SK-N-SH treated with all-trans-retinoic acid at 6 μM for 48 hours (cell line): ENCODE measurements at regions not wholly inside any gene's neighbourhood (a gene's known extent, or its start where the extent isn't known, plus 50 kb on each side); places are given as distances from the start of the nearest gene placed in this dataset.

Experiments
- ATAC-seq: fragments of 200-7000 bp; cut with Tn5 transposase; 3 replicates; pipeline ENCODE4 v1.9.1; 2020; ENCODE audit warnings: mild to moderate bottlenecking, moderate library complexity
- ARNTL ChIP-seq: fragments of 450-650 bp; formaldehyde crosslinking; IDR thresholded peaks from 2 replicates; pipeline ENCODE4 v1.5.0; 2020; ENCODE audit warnings: low read depth, mild to moderate bottlenecking, moderate library complexity, borderline replicate concordance
- BACH2 ChIP-seq: fragments of 250-450 bp; sonication (Bioruptor Pico); IDR thresholded peaks from 2 replicates; pipeline ENCODE4 v1.9.0; 2021; ENCODE audit warnings: mild to moderate bottlenecking, borderline replicate concordance
- CREB5 ChIP-seq: fragments of 250-450 bp; sonication (Bioruptor Pico); IDR thresholded peaks from 2 replicates; pipeline ENCODE4 v1.5.1; 2020; ENCODE audit warnings: low read depth, mild to moderate bottlenecking, moderate library complexity
- CSDC2 ChIP-seq: fragments of 250-450 bp; sonication (Bioruptor Pico); IDR thresholded peaks from 2 replicates; pipeline ENCODE4 v1.5.0; 2020; ENCODE audit warnings: mild to moderate bottlenecking, moderate library complexity
- CSRNP3 ChIP-seq: fragments of 250-450 bp; sonication (Bioruptor Pico); IDR thresholded peaks from 2 replicates; pipeline ENCODE4 v1.5.1; 2021; ENCODE audit warnings: mild to moderate bottlenecking, moderate library complexity
- ESRRG ChIP-seq: fragments of 250-450 bp; sonication (Bioruptor Pico); IDR thresholded peaks from 2 replicates; pipeline ENCODE4 v1.6.1; 2021; ENCODE audit warnings: mild to moderate bottlenecking
- GLIS3 ChIP-seq: fragments of 250-450 bp; sonication (Bioruptor Pico); IDR thresholded peaks from 2 replicates; pipeline ENCODE4 v1.5.0; 2020; ENCODE audit warnings: mild to moderate bottlenecking, moderate library complexity
- ISL1 ChIP-seq: fragments of 250-450 bp; sonication (Bioruptor Pico); IDR thresholded peaks from 2 replicates; pipeline ENCODE4 v2.1.2; 2022; ENCODE audit warnings: mild to moderate bottlenecking, moderate library complexity
- OSR1 ChIP-seq: fragments of 250-450 bp; sonication (Bioruptor Pico); IDR thresholded peaks from 2 replicates; pipeline ENCODE4 v1.8.0; 2022; ENCODE audit warnings: moderate library complexity, mild to moderate bottlenecking, inconsistent platforms
- POU6F1 ChIP-seq: fragments of 250-450 bp; sonication (Bioruptor Pico); IDR thresholded peaks from 2 replicates; pipeline ENCODE4 v1.8.0; 2021; ENCODE audit warnings: low read depth, mild to moderate bottlenecking, moderate library complexity, borderline replicate concordance
- PPARA ChIP-seq: fragments of 250-450 bp; sonication (Bioruptor Pico); IDR thresholded peaks from 2 replicates; pipeline ENCODE4 v1.5.0; 2020; ENCODE audit warnings: mild to moderate bottlenecking, borderline replicate concordance
- RARB ChIP-seq: fragments of 250-450 bp; sonication (Bioruptor Pico); IDR thresholded peaks from 2 replicates; pipeline ENCODE4 v1.8.0; 2021; ENCODE audit warnings: mild to moderate bottlenecking, moderate library complexity
- SNAI2 ChIP-seq: fragments of 250-450 bp; sonication (Bioruptor Pico); IDR thresholded peaks from 2 replicates; pipeline ENCODE4 v1.5.0; 2020; ENCODE audit warnings: mild to moderate bottlenecking, moderate library complexity
- TCF4 ChIP-seq: fragments of 250-450 bp; sonication (Bioruptor Pico); IDR thresholded peaks from 2 replicates; pipeline ENCODE4 v1.8.0; 2021; ENCODE audit warnings: mild to moderate bottlenecking, moderate library complexity, borderline replicate concordance
- ZC3H10 ChIP-seq: fragments of 250-450 bp; sonication (Bioruptor Pico); IDR thresholded peaks from 2 replicates; pipeline ENCODE4 v1.5.1; 2021; ENCODE audit warnings: mild to moderate bottlenecking, moderate library complexity
- ZFP3 ChIP-seq: fragments of 250-450 bp; sonication (Bioruptor Pico); IDR thresholded peaks from 2 replicates; pipeline ENCODE4 v1.5.0; 2020; ENCODE audit warnings: mild to moderate bottlenecking, moderate library complexity
- ZNF565 ChIP-seq: fragments of 450-650 bp; formaldehyde crosslinking; conservative IDR thresholded peaks from 2 replicates; pipeline ENCODE4 v1.5.0; 2020; ENCODE audit warnings: low read depth, mild to moderate bottlenecking, moderate library complexity
- ZNF70 ChIP-seq: fragments of 450-650 bp; formaldehyde crosslinking; IDR thresholded peaks from 2 replicates; pipeline ENCODE4 v1.5.0; 2020; ENCODE audit warnings: mild to moderate bottlenecking, moderate library complexity
- ZNF8 ChIP-seq: fragments of 450-650 bp; formaldehyde crosslinking; IDR thresholded peaks from 2 replicates; pipeline ENCODE4 v1.5.0; 2020; ENCODE audit warnings: mild to moderate bottlenecking, moderate library complexity
- TF ChIP-seq, protein P1 (sequence below): fragments of 250-450 bp; sonication (Bioruptor Pico); IDR thresholded peaks from 2 replicates; pipeline ENCODE4 v1.8.0; 2020; ENCODE audit warnings: mild to moderate bottlenecking, moderate library complexity, borderline replicate concordance
- TF ChIP-seq, protein P2 (sequence below): fragments of 250-450 bp; sonication (Bioruptor Pico); IDR thresholded peaks from 2 replicates; pipeline ENCODE4 v1.5.0; 2020; ENCODE audit warnings: mild to moderate bottlenecking, moderate library complexity

- no peak for TF ChIP-seq ARNTL (CRISPR knock-in tag)
- TF ChIP-seq OSR1: no peak
- TF ChIP-seq, protein P1, sequence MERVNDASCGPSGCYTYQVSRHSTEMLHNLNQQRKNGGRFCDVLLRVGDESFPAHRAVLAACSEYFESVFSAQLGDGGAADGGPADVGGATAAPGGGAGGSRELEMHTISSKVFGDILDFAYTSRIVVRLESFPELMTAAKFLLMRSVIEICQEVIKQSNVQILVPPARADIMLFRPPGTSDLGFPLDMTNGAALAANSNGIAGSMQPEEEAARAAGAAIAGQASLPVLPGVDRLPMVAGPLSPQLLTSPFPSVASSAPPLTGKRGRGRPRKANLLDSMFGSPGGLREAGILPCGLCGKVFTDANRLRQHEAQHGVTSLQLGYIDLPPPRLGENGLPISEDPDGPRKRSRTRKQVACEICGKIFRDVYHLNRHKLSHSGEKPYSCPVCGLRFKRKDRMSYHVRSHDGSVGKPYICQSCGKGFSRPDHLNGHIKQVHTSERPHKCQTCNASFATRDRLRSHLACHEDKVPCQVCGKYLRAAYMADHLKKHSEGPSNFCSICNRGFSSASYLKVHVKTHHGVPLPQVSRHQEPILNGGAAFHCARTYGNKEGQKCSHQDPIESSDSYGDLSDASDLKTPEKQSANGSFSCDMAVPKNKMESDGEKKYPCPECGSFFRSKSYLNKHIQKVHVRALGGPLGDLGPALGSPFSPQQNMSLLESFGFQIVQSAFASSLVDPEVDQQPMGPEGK: no peak
- no peak for TF ChIP-seq CSRNP3 (CRISPR knock-in tag)
- no peak for TF ChIP-seq TCF4 (CRISPR knock-in tag)
- no peak for TF ChIP-seq RARB (CRISPR knock-in tag)
- no peak for TF ChIP-seq ZNF8 (CRISPR knock-in tag)
- ATAC-seq: no peak
Measured at GRCh38 chr20:24376311-24377099, 92.9 kb upstream of the SYNDIG1 start.

- ATAC-seq: no peak
- TF ChIP-seq ZNF70 (CRISPR knock-in tag): no peak
- TF ChIP-seq GLIS3: no peak
- TF ChIP-seq POU6F1: no peak
- no peak for TF ChIP-seq PPARA (CRISPR knock-in tag)
- TF ChIP-seq ZFP3 (CRISPR knock-in tag): no peak
- TF ChIP-seq CSRNP3 (CRISPR knock-in tag): no peak
- TF ChIP-seq ARNTL (CRISPR knock-in tag): no peak
- TF ChIP-seq ISL1 (CRISPR knock-in tag): no peak
- no peak for TF ChIP-seq SNAI2 (CRISPR knock-in tag)
- TF ChIP-seq BACH2 (CRISPR knock-in tag): no peak
- TF ChIP-seq, protein P2, sequence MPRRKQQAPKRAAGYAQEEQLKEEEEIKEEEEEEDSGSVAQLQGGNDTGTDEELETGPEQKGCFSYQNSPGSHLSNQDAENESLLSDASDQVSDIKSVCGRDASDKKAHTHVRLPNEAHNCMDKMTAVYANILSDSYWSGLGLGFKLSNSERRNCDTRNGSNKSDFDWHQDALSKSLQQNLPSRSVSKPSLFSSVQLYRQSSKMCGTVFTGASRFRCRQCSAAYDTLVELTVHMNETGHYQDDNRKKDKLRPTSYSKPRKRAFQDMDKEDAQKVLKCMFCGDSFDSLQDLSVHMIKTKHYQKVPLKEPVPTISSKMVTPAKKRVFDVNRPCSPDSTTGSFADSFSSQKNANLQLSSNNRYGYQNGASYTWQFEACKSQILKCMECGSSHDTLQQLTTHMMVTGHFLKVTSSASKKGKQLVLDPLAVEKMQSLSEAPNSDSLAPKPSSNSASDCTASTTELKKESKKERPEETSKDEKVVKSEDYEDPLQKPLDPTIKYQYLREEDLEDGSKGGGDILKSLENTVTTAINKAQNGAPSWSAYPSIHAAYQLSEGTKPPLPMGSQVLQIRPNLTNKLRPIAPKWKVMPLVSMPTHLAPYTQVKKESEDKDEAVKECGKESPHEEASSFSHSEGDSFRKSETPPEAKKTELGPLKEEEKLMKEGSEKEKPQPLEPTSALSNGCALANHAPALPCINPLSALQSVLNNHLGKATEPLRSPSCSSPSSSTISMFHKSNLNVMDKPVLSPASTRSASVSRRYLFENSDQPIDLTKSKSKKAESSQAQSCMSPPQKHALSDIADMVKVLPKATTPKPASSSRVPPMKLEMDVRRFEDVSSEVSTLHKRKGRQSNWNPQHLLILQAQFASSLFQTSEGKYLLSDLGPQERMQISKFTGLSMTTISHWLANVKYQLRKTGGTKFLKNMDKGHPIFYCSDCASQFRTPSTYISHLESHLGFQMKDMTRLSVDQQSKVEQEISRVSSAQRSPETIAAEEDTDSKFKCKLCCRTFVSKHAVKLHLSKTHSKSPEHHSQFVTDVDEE: no peak
- no peak for TF ChIP-seq ZC3H10 (CRISPR knock-in tag)
- TF ChIP-seq, protein P1: no peak
- TF ChIP-seq OSR1: no peak
- no peak for TF ChIP-seq TCF4 (CRISPR knock-in tag)
- TF ChIP-seq ZNF8 (CRISPR knock-in tag): no peak
- TF ChIP-seq CREB5 (CRISPR knock-in tag): no peak
- TF ChIP-seq ESRRG (CRISPR knock-in tag): no peak
- no peak for TF ChIP-seq CSDC2 (CRISPR knock-in tag)
- TF ChIP-seq ZNF565 (CRISPR knock-in tag): no peak
Measured at GRCh38 chr20:24373372-24373771, 96.1 kb upstream of the SYNDIG1 start.
